H1 (cell line): ENCODE measurements at regions not wholly inside any gene's neighbourhood (a gene's known extent, or its start where the extent isn't known, plus 50 kb on each side); places are given as distances from the start of the nearest gene placed in this dataset.
"Not testable (repeated sequence)": the region's sequence is repeated elsewhere in the genome, so short reads cannot be mapped to it uniquely, and the experiment has no call there.

Experiments used
- CBX8 ChIP-seq: fragments of 300-800, 300-1000 bp; sonication (generic); IDR thresholded peaks from 2 replicates; pipeline ENCODE4 v1.7.1; 2016; ENCODE audit warnings: low read depth, low read length, borderline replicate concordance
- CEBPB ChIP-seq: IDR thresholded peaks from 2 replicates; pipeline ENCODE4 v1.6.1; 2012; ENCODE audit warnings: low read depth, low read length
- CTCF ChIP-seq, 3 experiments: IDR thresholded peaks; 1 replicate in 2 of 3; 2 replicates in 1 of 3; pipeline versions ENCODE4 v1.5.1 to v1.6.1; 2011; ENCODE audit warnings: low read length in 3 of 3, mild to moderate bottlenecking in 3 of 3, inconsistent platforms in 2 of 3, low read depth in 1 of 3, moderate library complexity in 1 of 3; ENCODE audit not compliant: insufficient read depth in 1 of 3; ENCODE audit errors: control extremely low read depth in 1 of 3
- EZH2 ChIP-seq: fragments of 200-600 bp; sonication (generic); IDR thresholded peaks from 2 replicates; pipeline ENCODE4 v1.7.1; 2012; ENCODE audit warnings: low read depth, mild to moderate bottlenecking, moderate library complexity, low read length, inconsistent platforms; ENCODE audit not compliant: severe bottlenecking
- TCF12 ChIP-seq: IDR thresholded peaks from 2 replicates; pipeline ENCODE4 v1.6.1; 2011; ENCODE audit warnings: low read depth, mild to moderate bottlenecking, low read length

DNA sequence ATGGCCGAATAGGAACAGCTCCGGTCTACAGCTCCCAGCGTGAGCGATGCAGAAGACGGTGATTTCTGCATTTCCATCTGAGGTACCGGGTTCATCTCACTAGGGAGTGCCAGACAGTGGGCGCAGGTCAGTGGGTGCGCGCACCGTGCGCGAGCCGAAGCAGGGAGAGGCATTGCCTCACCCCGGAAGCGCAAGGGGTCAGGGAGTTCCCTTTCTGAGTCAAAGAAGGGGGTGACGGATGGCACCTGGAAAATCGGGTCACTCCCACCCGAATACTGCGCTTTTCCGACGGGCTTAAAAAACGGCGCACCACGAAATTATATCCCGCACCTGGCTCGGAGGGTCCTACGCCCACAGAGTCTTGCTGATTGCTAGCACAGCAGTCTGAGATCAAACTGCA is 572.8 kb upstream of the AGA start:
- not testable (repeated sequence) for TF ChIP-seq CTCF (IDR thresholded peaks at IDR 0.05; ENCODE audit: control extremely low read depth in 1 of 3, insufficient read depth in 1 of 3, low read depth in 1 of 3, low read length in 3 of 3); EZH2; TCF12; CBX8; CEBPB
